ENCODE measurements at regions not wholly inside any gene's neighbourhood (a gene's known extent, or its start where the extent isn't known, plus 50 kb on each side); places are given as distances from the start of the nearest gene placed in this dataset.

- Histone ChIP-seq H2AFZ (ENCODE audit: low read depth, low read length) (no peak overlapping the region), H3K9me1 (ENCODE audit: control insufficient read depth, insufficient read depth, low read length) (no peaks in the 10 kb centered on the region), H3K4me3 (no peak overlapping the region), H3K79me2 (ENCODE audit: control insufficient read depth, insufficient read depth, low read length) (no peaks in the 10 kb centered on the region), H4K20me1 (replicated peaks; ENCODE audit: control insufficient read depth, insufficient read depth, low read length) (no peaks in the 10 kb centered on the region), H3K4me1 (replicated peaks in 1 of 2; ENCODE audit: control insufficient read depth in 2 of 2, insufficient read depth in 2 of 2, low read length in 2 of 2) (no peaks in the 10 kb centered on the region), H3K27me3 (ENCODE audit: control insufficient read depth in 2 of 2, insufficient read depth in 2 of 2, low read length in 2 of 2) (no peaks in the 10 kb centered on the region), H3K9me3 (replicated peaks; ENCODE audit: control insufficient read depth, insufficient read depth, low read depth, low read length) (no peaks in the 10 kb centered on the region), H3K9ac (ENCODE audit: insufficient read depth in 1 of 2, low read depth in 2 of 2, low read length in 2 of 2) (no peak overlapping the region), H3K27ac (ENCODE audit: extremely low read depth, low read depth, low read length) (no peak overlapping the region), H3K36me3 (ENCODE audit: control insufficient read depth, insufficient read depth, low read length) (no peaks in the 10 kb centered on the region), H3K4me2 (ENCODE audit: insufficient read depth, low read length) (no peak overlapping the region)
- intact Hi-C loops (cut with micrococcal nuclease) (no loop called here), in situ Hi-C loops (cut with MboI) (no loop called here)
- FAIRE-seq (no peak), DNase-seq (ENCODE audit: extremely low read depth in 1 of 4, low spot score in 3 of 4) (no peak), ATAC-seq (no peak)
- 0% methylated on average over 11 of the region's 20 CpGs for WGBS (ENCODE audit: insufficient coverage, low coverage, missing lambda C conversion rate)
- no peak for TF ChIP-seq GTF2F1 (IDR thresholded peaks at IDR 0.05; ENCODE audit: low read depth, low read length)
- TF ChIP-seq ZNF324 (CRISPR knock-in tag; IDR thresholded peaks at IDR 0.05): no peak
- TF ChIP-seq KDM4B (IDR thresholded peaks at IDR 0.05; ENCODE audit: borderline replicate concordance in 2 of 2, low read depth in 1 of 2): no peak
- TF ChIP-seq ARID4B (CRISPR knock-in tag; IDR thresholded peaks at IDR 0.05): no peak
- no peak for TF ChIP-seq ZBTB12 (CRISPR knock-in tag; IDR thresholded peaks at IDR 0.05)
- no peak for TF ChIP-seq LEF1 (IDR thresholded peaks at IDR 0.05)
- no peak for TF ChIP-seq SOX6 (IDR thresholded peaks at IDR 0.05)
- TF ChIP-seq SMARCA4 (IDR thresholded peaks at IDR 0.05): no peak
- BruUV-seq (replicated peaks): no TSS peak
- ChIA-PET POLR2A (no interaction called here), CTCF (ENCODE audit: low intra/inter-chr PET ratio) (no interaction called here)
Measured at GRCh38 chr12:11457996-11458645, 62.8 kb upstream of the PRB2 start.

Data from K562 (cell line).